Endothelial cell of umbilical vein (primary cell): ENCODE measurements at regions not wholly inside any gene's neighbourhood (a gene's known extent, or its start where the extent isn't known, plus 50 kb on each side); places are given as distances from the start of the nearest gene placed in this dataset.

Source experiments
- BruUV-seq: library from RNA; stranded (reverse); fragments of 400-500 nt; replicated peaks from 2 replicates; lab custom pipeline; 2021; lab: Mats Ljungman, UMichigan
- CTCF ChIA-PET: fragments of 300-600, 350-600 bp; sonication (Branson Sonifier 250); formaldehyde crosslinking; loops from one replicate; lab custom pipeline; 2021; ENCODE audit warnings: antibody characterized with exemption, inconsistent platforms; lab: Charles Lee
- POLR2A ChIA-PET: fragments of 300-600, 350-600 bp; sonication (Branson Sonifier 250); formaldehyde crosslinking; loops from one replicate; lab custom pipeline; 2021; ENCODE audit warnings: antibody characterized with exemption, inconsistent platforms; lab: Charles Lee
- DNase-seq: peaks from one replicate; pipeline ENCODE4 v3.0.0-alpha.2; 2011; ENCODE audit warnings: low read depth, low spot score
- FAIRE-seq: peaks from 2 replicates; lab custom pipeline; 2011; peaks lifted over from hg19 to GRCh38; lab: Jason Lieb, UNC
- H2AFZ ChIP-seq: 2 replicates; pipeline ENCODE4 v1.6.0; 2012; ENCODE audit warnings: low read depth, low read length, control low read depth, inconsistent platforms
- H3K27ac ChIP-seq: 2 replicates; pipeline ENCODE4 v1.5.1; 2011; ENCODE audit warnings: low read depth, mild to moderate bottlenecking, control low read depth, low read length, moderate library complexity; ENCODE audit not compliant: insufficient read depth
- H3K27me3 ChIP-seq, 2 experiments: 2 replicates each; pipeline versions ENCODE4 v1.6.0 to v1.6.1; 2011; ENCODE audit warnings: low read length in 2 of 2, mixed read lengths in 1 of 2; ENCODE audit not compliant: control insufficient read depth in 2 of 2, insufficient read depth in 2 of 2
- H3K36me3 ChIP-seq, 2 experiments: 2 replicates in 1 of 2; 3 replicates in 1 of 2; pipeline ENCODE4 v1.5.1; 2011; ENCODE audit warnings: low read length in 2 of 2, mild to moderate bottlenecking in 1 of 2, moderate library complexity in 1 of 2; ENCODE audit not compliant: control insufficient read depth in 2 of 2, insufficient read depth in 2 of 2; ENCODE audit errors: extremely low read depth in 1 of 2
- H3K4me1 ChIP-seq: 3 replicates; pipeline ENCODE4 v1.5.1; 2011; ENCODE audit warnings: mild to moderate bottlenecking, low read length; ENCODE audit not compliant: control insufficient read depth, insufficient read depth; ENCODE audit errors: extremely low read depth
- H3K4me2 ChIP-seq: 2 replicates; pipeline ENCODE4 v1.6.1; 2011; ENCODE audit warnings: low read length, control low read depth, mixed read lengths; ENCODE audit not compliant: insufficient read depth
- H3K4me3 ChIP-seq, 3 experiments: fragments of 200-600 bp in 1 of 3; sonication (generic), shearing (Covaris generic) in 1 of 3; replicated peaks in 1 of 3; 2 replicates each; pipeline ENCODE4 v1.5.1; 2011 to 2016; ENCODE audit warnings: control low read depth in 3 of 3, low read length in 3 of 3, mild to moderate bottlenecking in 2 of 3, inconsistent platforms in 1 of 3, low read depth in 1 of 3, moderate library complexity in 1 of 3; ENCODE audit not compliant: insufficient read depth in 1 of 3
- H3K79me2 ChIP-seq: 2 replicates; pipeline ENCODE4 v1.6.0; 2012; ENCODE audit warnings: low read length, inconsistent platforms; ENCODE audit not compliant: control insufficient read depth, insufficient read depth
- H3K9ac ChIP-seq: replicated peaks from 2 replicates; pipeline ENCODE3; 2011; ENCODE audit warnings: low read length, control low read depth; ENCODE audit not compliant: insufficient read depth; ENCODE audit errors: extremely low read depth
- H3K9me1 ChIP-seq: replicated peaks from 3 replicates; pipeline ENCODE4 v1.6.0; 2011; ENCODE audit warnings: mild to moderate bottlenecking, low read length; ENCODE audit not compliant: control insufficient read depth, insufficient read depth; ENCODE audit errors: extremely low read depth
- H3K9me3 ChIP-seq: replicated peaks from 2 replicates; pipeline ENCODE4 v1.5.1; 2012; ENCODE audit warnings: low read length, inconsistent platforms; ENCODE audit not compliant: control insufficient read depth, insufficient read depth
- H4K20me1 ChIP-seq: replicated peaks from 2 replicates; pipeline ENCODE3; 2011; ENCODE audit warnings: mild to moderate bottlenecking, low read length; ENCODE audit not compliant: control insufficient read depth, insufficient read depth; ENCODE audit errors: extremely low read depth
- CTCF ChIP-seq, 2 donors: IDR thresholded peaks; 1 replicate in 1 of 2; 2 replicates in 1 of 2; pipeline ENCODE4 v1.5.1; 2011; ENCODE audit warnings: low read length in 2 of 2, mild to moderate bottlenecking in 2 of 2, moderate library complexity in 2 of 2, control low read depth in 1 of 2, inconsistent platforms in 1 of 2, low read depth in 1 of 2; ENCODE audit not compliant: insufficient read depth in 1 of 2; ENCODE audit errors: extremely low read depth in 1 of 2
- EZH2 ChIP-seq: IDR thresholded peaks from 2 replicates; pipeline ENCODE4 v1.6.1; 2012; ENCODE audit warnings: borderline replicate concordance, low read depth, mild to moderate bottlenecking, moderate library complexity, low read length, inconsistent platforms; ENCODE audit not compliant: severe bottlenecking
- FOS ChIP-seq: IDR thresholded peaks from 2 replicates; pipeline ENCODE4 v1.6.1; 2011; ENCODE audit warnings: mild to moderate bottlenecking, low read length, moderate library complexity, borderline replicate concordance; ENCODE audit not compliant: insufficient read depth
- GATA2 ChIP-seq: IDR thresholded peaks from 2 replicates; pipeline ENCODE4 v1.7.0; 2011; ENCODE audit warnings: low read depth, mild to moderate bottlenecking, moderate library complexity, mixed read lengths, low read length; ENCODE audit not compliant: insufficient read length, insufficient read depth
- JUN ChIP-seq: IDR thresholded peaks from 2 replicates; pipeline ENCODE4 v1.6.1; 2011; ENCODE audit warnings: borderline replicate concordance, low read depth; ENCODE audit not compliant: insufficient read length, insufficient read depth
- MAX ChIP-seq: IDR thresholded peaks from 2 replicates; pipeline ENCODE4 v1.6.1; 2011; ENCODE audit not compliant: insufficient read depth, insufficient read length
- MYC ChIP-seq: IDR thresholded peaks from one replicate; pipeline ENCODE4 v1.6.1; 2011; ENCODE audit warnings: mild to moderate bottlenecking, low read depth, low read length
- POLR2A ChIP-seq: IDR thresholded peaks from 2 replicates; pipeline ENCODE4 v1.6.1; 2012; ENCODE audit warnings: low read depth, mild to moderate bottlenecking, control low read depth, low read length
- POLR2AphosphoS5 ChIP-seq: IDR thresholded peaks from 2 replicates; pipeline ENCODE4 v1.6.1; 2012; ENCODE audit warnings: low read depth, mild to moderate bottlenecking, control low read depth, low read length, moderate library complexity; ENCODE audit not compliant: insufficient read depth
- dilution Hi-C: fragments of 300-500 bp; cut with MboI; formaldehyde crosslinking; loops from one replicate; pipeline ENCODE4 v1.15.0; 2019; ENCODE audit warnings: low sequenced_read_pairs; ENCODE audit not compliant: extremely low pct_ligation_motif_present
- intact Hi-C: fragments of 100-400 bp; cut with micrococcal nuclease; formaldehyde crosslinking; loops from one replicate; pipeline ENCODE4 v1.10.0; 2022

- no TSS peak for BruUV-seq
- POLR2A ChIA-PET: no interaction called here
- no peak overlapping the region for H2AFZ ChIP-seq
- H3K9me3 ChIP-seq: no peaks in the 10 kb centered on the region
- H3K9ac ChIP-seq: no peak overlapping the region
- DNase-seq: no peak
- no peaks in the 10 kb centered on the region for H3K27me3 ChIP-seq
- H3K27ac ChIP-seq: no peak overlapping the region
- no peaks in the 10 kb centered on the region for H3K36me3 ChIP-seq
- dilution Hi-C loops (no loop called here), intact Hi-C loops (no loop called here)
- no peak overlapping the region for H3K4me2 ChIP-seq
- CTCF ChIA-PET: no interaction called here
- no peak for FAIRE-seq
- no peaks in the 10 kb centered on the region for H4K20me1 ChIP-seq
- TF ChIP-seq MYC (no peak), MAX (no peak), EZH2 (no peak), GATA2 (no peak)
- H3K4me1 ChIP-seq: no peaks in the 10 kb centered on the region
- H3K79me2 ChIP-seq: no peaks in the 10 kb centered on the region
- H3K9me1 ChIP-seq: no peaks in the 10 kb centered on the region
- H3K4me3 ChIP-seq: no peak overlapping the region
These were observed 112.9 kb upstream of the IRS2 start for GRCh38 chr13:109899316-109899715.

GRCh38 chr13:109897988-109898624 lies 111.7 kb upstream of the IRS2 start:
- no peaks in the 10 kb centered on the region for H3K4me1 ChIP-seq
- ChIA-PET POLR2A (no interaction called here), CTCF (no interaction called here)
- no peaks in the 10 kb centered on the region for H3K9me1 ChIP-seq
- no peaks in the 10 kb centered on the region for H3K79me2 ChIP-seq
- H4K20me1 ChIP-seq: no peaks in the 10 kb centered on the region
- no TSS peak for BruUV-seq
- H3K9ac ChIP-seq: no peak overlapping the region
- no peak for DNase-seq
- dilution Hi-C loops (no loop called here), intact Hi-C loops (no loop called here)
- no peaks in the 10 kb centered on the region for H3K9me3 ChIP-seq
- TF ChIP-seq POLR2A (no peak), POLR2AphosphoS5 (no peak), JUN (no peak), MYC (no peak), CTCF (IDR thresholded peaks at IDR 0.05; ENCODE audit: extremely low read depth in 1 of 2, insufficient read depth in 1 of 2, low read depth in 1 of 2, low read length in 2 of 2) (no peak), GATA2 (no peak), FOS (no peak), EZH2 (no peak), MAX (no peak)
- no peak overlapping the region for H3K4me2 ChIP-seq
- no peak overlapping the region for H3K4me3 ChIP-seq
- no peaks in the 10 kb centered on the region for H3K36me3 ChIP-seq
- H2AFZ ChIP-seq: no peak overlapping the region
- H3K27ac ChIP-seq: no peak overlapping the region
- H3K27me3 ChIP-seq: no peaks in the 10 kb centered on the region
- no peak for FAIRE-seq
